K562 (cell line): ENCODE measurements at regions not wholly inside any gene's neighbourhood (a gene's known extent, or its start where the extent isn't known, plus 50 kb on each side); places are given as distances from the start of the nearest gene placed in this dataset.

Experiments
- ATAC-seq: fragments of 200-7000 bp; cut with Tn5 transposase; 3 replicates; pipeline ENCODE4 v1.9.1; 2020; ENCODE audit warnings: moderate library complexity
- BruUV-seq: library from RNA; stranded (reverse); fragments of 400-500 nt; replicated peaks from 2 replicates; lab custom pipeline; 2021; lab: Mats Ljungman, UMichigan
- CTCF ChIA-PET: fragments of 300-600 bp; formaldehyde crosslinking; extraction: SDS; loops from one replicate; lab custom pipeline; 2021; ENCODE audit warnings: low intra/inter-chr PET ratio; lab: Yijun Ruan, JAX
- POLR2A ChIA-PET: fragments of 300-600, 350-650 bp; sonication (Branson Sonifier 250); formaldehyde crosslinking; extraction: SDS; loops from one replicate; lab custom pipeline; 2021; ENCODE audit warnings: antibody characterized with exemption, inconsistent platforms; lab: Yijun Ruan, JAX
- DNase-seq, 4 experiments: peaks; one replicate each; pipeline versions ENCODE4 v3.0.0 to v3.0.0-alpha.2; 2011 to 2018; ENCODE audit warnings: low spot score in 3 of 4, mixed read lengths in 3 of 4; ENCODE audit errors: extremely low read depth in 1 of 4
- FAIRE-seq: peaks from 2 replicates; lab custom pipeline; 2011; peaks lifted over from hg19 to GRCh38; lab: Jason Lieb, UNC
- H2AFZ ChIP-seq: 2 replicates; pipeline ENCODE4 v1.6.0; 2011; ENCODE audit warnings: low read depth, low read length, control low read depth, inconsistent platforms
- H3K27ac ChIP-seq: fragments of 200-600 bp; 3 replicates; pipeline ENCODE4 v1.8.0; 2011; ENCODE audit warnings: low read depth, mild to moderate bottlenecking, control low read depth, inconsistent platforms, low read length, moderate library complexity, mixed read lengths; ENCODE audit errors: extremely low read depth
- H3K27me3 ChIP-seq, 2 experiments: fragments of 300-600 bp in 1 of 2; 2 replicates in 1 of 2; 3 replicates in 1 of 2; pipeline versions ENCODE4 v1.6.0 to v1.8.0; 2011; ENCODE audit warnings: inconsistent platforms in 2 of 2, low read length in 2 of 2, mild to moderate bottlenecking in 1 of 2, mixed read lengths in 1 of 2, moderate library complexity in 1 of 2; ENCODE audit not compliant: control insufficient read depth in 2 of 2, insufficient read depth in 2 of 2
- H3K36me3 ChIP-seq: fragments of 300-600 bp; 3 replicates; pipeline ENCODE4 v1.8.0; 2011; ENCODE audit warnings: mild to moderate bottlenecking, low read length, inconsistent platforms; ENCODE audit not compliant: control insufficient read depth, insufficient read depth
- H3K4me1 ChIP-seq, 2 experiments: fragments of 200-600 bp in 1 of 2; replicated peaks in 1 of 2; 2 replicates in 1 of 2; 3 replicates in 1 of 2; pipeline versions ENCODE4 v1.5.1 to v1.8.0; 2011; ENCODE audit warnings: inconsistent platforms in 2 of 2, low read length in 2 of 2, mild to moderate bottlenecking in 1 of 2, mixed read lengths in 1 of 2, moderate library complexity in 1 of 2; ENCODE audit not compliant: control insufficient read depth in 2 of 2, insufficient read depth in 2 of 2
- H3K4me2 ChIP-seq: 2 replicates; pipeline ENCODE4 v1.6.1; 2011; ENCODE audit warnings: low read length, control low read depth, inconsistent platforms, mixed read lengths; ENCODE audit not compliant: insufficient read depth
- H3K4me3 ChIP-seq: fragments of 200-600 bp; sonication (generic), shearing (Covaris generic); 2 replicates; pipeline ENCODE4 v1.5.1; 2016; ENCODE audit warnings: control low read depth, inconsistent platforms
- H3K79me2 ChIP-seq: fragments of 200-600 bp; 3 replicates; pipeline ENCODE4 v1.8.0; 2011; ENCODE audit warnings: low read length, inconsistent platforms; ENCODE audit not compliant: control insufficient read depth, insufficient read depth
- H3K9ac ChIP-seq, 2 experiments: 2 replicates each; pipeline versions ENCODE4 v1.6.0 to v1.6.1; 2011; ENCODE audit warnings: low read depth in 2 of 2, low read length in 2 of 2, control low read depth in 1 of 2, inconsistent platforms in 1 of 2, mild to moderate bottlenecking in 1 of 2, mixed read lengths in 1 of 2; ENCODE audit not compliant: insufficient read depth in 1 of 2
- H3K9me1 ChIP-seq: one replicate; pipeline ENCODE4 v1.6.0; 2011; ENCODE audit warnings: inconsistent platforms, mild to moderate bottlenecking, low read length, moderate library complexity; ENCODE audit not compliant: control insufficient read depth, insufficient read depth
- H3K9me3 ChIP-seq: replicated peaks from 2 replicates; pipeline ENCODE4 v1.5.1; 2011; ENCODE audit warnings: low read depth, low read length, inconsistent platforms; ENCODE audit not compliant: control insufficient read depth, insufficient read depth
- H4K20me1 ChIP-seq: replicated peaks from 2 replicates; pipeline ENCODE4 v1.6.1; 2011; ENCODE audit warnings: low read length, inconsistent platforms, mixed read lengths; ENCODE audit not compliant: control insufficient read depth, insufficient read depth
- CTCF ChIP-seq, 3 experiments: IDR thresholded peaks in 2 of 3; conservative IDR thresholded peaks in 1 of 3; 2 replicates each; pipeline ENCODE4 v1.5.1; 2011 to 2012; ENCODE audit warnings: low read length in 3 of 3, mild to moderate bottlenecking in 3 of 3, control low read depth in 2 of 3, improper control_type of control experiment in 1 of 3, inconsistent platforms in 1 of 3, low read depth in 1 of 3, mixed read lengths in 1 of 3, moderate library complexity in 1 of 3; ENCODE audit not compliant: insufficient read depth in 2 of 3
- IRF9 ChIP-seq: fragments of 450-650 bp; IDR thresholded peaks from 2 replicates; pipeline ENCODE4 v1.6.1; 2016; ENCODE audit warnings: missing biosample characterization, missing genetic modification characterization
- MCM2 ChIP-seq: fragments of 450-650 bp; IDR thresholded peaks from 2 replicates; pipeline ENCODE4 v1.6.1; 2017; ENCODE audit warnings: low read depth, mild to moderate bottlenecking
- PTRF ChIP-seq: fragments of 450-650 bp; IDR thresholded peaks from 2 replicates; pipeline ENCODE4 v1.6.1; 2016; ENCODE audit warnings: mild to moderate bottlenecking, missing genetic modification characterization, missing compliant biosample characterization
- RAD21 ChIP-seq, 2 experiments: fragments of 250-450 bp in 1 of 2; fragments of 450-650 bp in 1 of 2; sonication (Bioruptor Pico) in 1 of 2; formaldehyde crosslinking in 1 of 2; IDR thresholded peaks in 1 of 2; conservative IDR thresholded peaks in 1 of 2; 2 replicates each; pipeline versions ENCODE4 v1.4.0 to v1.8.0; 2020 to 2022; ENCODE audit warnings: mild to moderate bottlenecking in 2 of 2, moderate library complexity in 1 of 2
- SIRT6 ChIP-seq: IDR thresholded peaks from one replicate; pipeline ENCODE4 v1.6.1; 2012; ENCODE audit warnings: low read depth, mild to moderate bottlenecking, control low read depth, inconsistent platforms, low read length, moderate library complexity
- SMC3 ChIP-seq: conservative IDR thresholded peaks from 2 replicates; pipeline ENCODE4 v1.6.1; 2011; ENCODE audit warnings: low read depth, low read length, improper control_type of control experiment; ENCODE audit not compliant: insufficient read depth
- STAG1 ChIP-seq: sonication (generic); formaldehyde crosslinking; IDR thresholded peaks from 2 replicates; pipeline ENCODE4 v1.5.0; 2020; ENCODE audit warnings: missing genetic modification reagents, borderline replicate concordance
- YBX1 ChIP-seq: fragments of 450-650 bp; IDR thresholded peaks from 2 replicates; pipeline ENCODE4 v1.7.1; 2016; ENCODE audit warnings: mild to moderate bottlenecking
- ZNF584 ChIP-seq: fragments of 200-800 bp; sonication (Bioruptor generic); IDR thresholded peaks from 2 replicates; pipeline ENCODE4 v1.6.1; 2016; ENCODE audit warnings: low read depth, mild to moderate bottlenecking, missing genetic modification characterization, missing compliant biosample characterization
- WGBS: fragments of 100-300 bp; shearing (Covaris generic); methylation state at CpG from one replicate; pipeline ENCODE4 v1.1.6; 2016; ENCODE audit warnings: low coverage, mixed read lengths; ENCODE audit not compliant: insufficient coverage; ENCODE audit errors: missing lambda C conversion rate; 5-methylcytosine and 5-hydroxymethylcytosine counted together
- in situ Hi-C: fragments of 300-500 bp; cut with MboI; formaldehyde crosslinking; loops from 4 replicates; pipeline ENCODE4 v1.15.0; 2018; ENCODE audit warnings: inconsistent platforms, mixed read lengths
- intact Hi-C: fragments of 100-400 bp; cut with micrococcal nuclease; formaldehyde crosslinking; loops from 2 replicates; pipeline ENCODE4 v1.14.2; 2022
- TF ChIP-seq, protein P1 (sequence below): sonication (generic); formaldehyde crosslinking; IDR thresholded peaks from 2 replicates; pipeline ENCODE4 v1.8.1; 2023; ENCODE audit warnings: mild to moderate bottlenecking, missing genetic modification reagents
- TF ChIP-seq, protein P2 (sequence below): fragments of 450-650 bp; IDR thresholded peaks from 2 replicates; pipeline ENCODE4 v1.7.1; 2018; ENCODE audit warnings: mild to moderate bottlenecking, low read depth; ENCODE audit not compliant: partially characterized antibody

DNA sequence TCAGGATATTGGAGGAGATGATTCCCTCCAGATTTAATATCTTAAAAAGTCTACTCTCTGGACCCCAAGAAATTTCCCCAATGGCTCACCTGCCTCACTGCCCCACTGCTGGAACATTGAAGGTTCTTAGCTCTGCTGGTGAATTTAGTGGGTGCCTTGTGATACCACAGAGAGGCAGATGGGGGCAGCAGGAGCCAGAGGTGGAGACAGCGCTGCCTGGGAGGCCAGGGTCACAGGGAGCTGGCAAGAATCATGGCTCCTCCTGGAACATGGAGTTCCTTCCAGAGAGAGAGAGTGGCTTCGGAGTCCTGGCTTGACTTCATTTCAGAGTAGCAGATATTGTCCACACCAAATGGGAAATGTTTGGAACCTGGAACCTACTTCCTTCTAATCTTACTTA, 263.5 kb upstream of the CFAP20DC start:
- ChIA-PET CTCF (interaction anchor here (0.7 kb wide), 1 partner anchor 13 kb away, joined by 3 read pairs; no protein-coding TSS in a partner anchor), POLR2A (interaction anchor here (0.5 kb wide), 1 partner anchor 711 kb away, joined by 4 read pairs; no protein-coding TSS in a partner anchor)
- Histone ChIP-seq H3K27me3 (no peaks in the 10 kb centered on the region), H3K27ac (no peak overlapping the region), H2AFZ (no peak overlapping the region), H3K36me3 (no peaks in the 10 kb centered on the region), H3K4me2 (no peak overlapping the region), H3K4me3 (no peak overlapping the region), H3K9ac (no peak overlapping the region), H3K9me3 (no peaks in the 10 kb centered on the region), H3K4me1 (no peaks in the 10 kb centered on the region), H3K79me2 (no peaks in the 10 kb centered on the region), H4K20me1 (no peaks in the 10 kb centered on the region), H3K9me1 (no peaks in the 10 kb centered on the region)
- FAIRE-seq (no peak), DNase-seq (peak; percentile 6 to 25 (median 14)), ATAC-seq (peak; percentile 80)
- BruUV-seq: no TSS peak
- in situ Hi-C loops: no loop called here
- WGBS: 0% methylated on average over 1 of the region's 2 CpGs
- TF ChIP-seq CTCF (IDR thresholded peaks at IDR 0.05 in 2 of 3, conservative IDR thresholded peaks at IDR 0.05 in 1 of 3; ENCODE audit: insufficient read depth in 2 of 3, low read depth in 1 of 3, low read length in 3 of 3) (peak; percentile 56 to 66 (median 60)), MCM2 (no peak), ZNF584 (CRISPR knock-in tag) (no peak), RAD21 (CRISPR knock-in tag; conservative IDR thresholded peaks at IDR 0.05 in 1 of 2, IDR thresholded peaks at IDR 0.05 in 1 of 2) (peak; percentile 45 to 62), PTRF (tag) (no peak), SIRT6 (no peak), STAG1 (CRISPR knock-in tag) (peak; percentile 37; the same call in 1 of the 2 replicates), IRF9 (tag) (no peak), YBX1 (no peak), SMC3 (peak; percentile 48; the same call in 1 of the 2 replicates)
- TF ChIP-seq, protein P1, sequence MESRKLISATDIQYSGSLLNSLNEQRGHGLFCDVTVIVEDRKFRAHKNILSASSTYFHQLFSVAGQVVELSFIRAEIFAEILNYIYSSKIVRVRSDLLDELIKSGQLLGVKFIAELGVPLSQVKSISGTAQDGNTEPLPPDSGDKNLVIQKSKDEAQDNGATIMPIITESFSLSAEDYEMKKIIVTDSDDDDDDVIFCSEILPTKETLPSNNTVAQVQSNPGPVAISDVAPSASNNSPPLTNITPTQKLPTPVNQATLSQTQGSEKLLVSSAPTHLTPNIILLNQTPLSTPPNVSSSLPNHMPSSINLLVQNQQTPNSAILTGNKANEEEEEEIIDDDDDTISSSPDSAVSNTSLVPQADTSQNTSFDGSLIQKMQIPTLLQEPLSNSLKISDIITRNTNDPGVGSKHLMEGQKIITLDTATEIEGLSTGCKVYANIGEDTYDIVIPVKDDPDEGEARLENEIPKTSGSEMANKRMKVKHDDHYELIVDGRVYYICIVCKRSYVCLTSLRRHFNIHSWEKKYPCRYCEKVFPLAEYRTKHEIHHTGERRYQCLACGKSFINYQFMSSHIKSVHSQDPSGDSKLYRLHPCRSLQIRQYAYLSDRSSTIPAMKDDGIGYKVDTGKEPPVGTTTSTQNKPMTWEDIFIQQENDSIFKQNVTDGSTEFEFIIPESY: no peak
- TF ChIP-seq, protein P2, sequence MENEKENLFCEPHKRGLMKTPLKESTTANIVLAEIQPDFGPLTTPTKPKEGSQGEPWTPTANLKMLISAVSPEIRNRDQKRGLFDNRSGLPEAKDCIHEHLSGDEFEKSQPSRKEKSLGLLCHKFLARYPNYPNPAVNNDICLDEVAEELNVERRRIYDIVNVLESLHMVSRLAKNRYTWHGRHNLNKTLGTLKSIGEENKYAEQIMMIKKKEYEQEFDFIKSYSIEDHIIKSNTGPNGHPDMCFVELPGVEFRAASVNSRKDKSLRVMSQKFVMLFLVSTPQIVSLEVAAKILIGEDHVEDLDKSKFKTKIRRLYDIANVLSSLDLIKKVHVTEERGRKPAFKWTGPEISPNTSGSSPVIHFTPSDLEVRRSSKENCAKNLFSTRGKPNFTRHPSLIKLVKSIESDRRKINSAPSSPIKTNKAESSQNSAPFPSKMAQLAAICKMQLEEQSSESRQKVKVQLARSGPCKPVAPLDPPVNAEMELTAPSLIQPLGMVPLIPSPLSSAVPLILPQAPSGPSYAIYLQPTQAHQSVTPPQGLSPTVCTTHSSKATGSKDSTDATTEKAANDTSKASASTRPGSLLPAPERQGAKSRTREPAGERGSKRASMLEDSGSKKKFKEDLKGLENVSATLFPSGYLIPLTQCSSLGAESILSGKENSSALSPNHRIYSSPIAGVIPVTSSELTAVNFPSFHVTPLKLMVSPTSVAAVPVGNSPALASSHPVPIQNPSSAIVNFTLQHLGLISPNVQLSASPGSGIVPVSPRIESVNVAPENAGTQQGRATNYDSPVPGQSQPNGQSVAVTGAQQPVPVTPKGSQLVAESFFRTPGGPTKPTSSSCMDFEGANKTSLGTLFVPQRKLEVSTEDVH: no peak
- intact Hi-C loops: no loop called here
